ENCODE measurements at regions not wholly inside any gene's neighbourhood (a gene's known extent, or its start where the extent isn't known, plus 50 kb on each side); places are given as distances from the start of the nearest gene placed in this dataset.

GRCh38 chr6:128696691-128697689, 176.6 kb upstream of the PTPRK start (continued):
- TF ChIP-seq, protein P1, sequence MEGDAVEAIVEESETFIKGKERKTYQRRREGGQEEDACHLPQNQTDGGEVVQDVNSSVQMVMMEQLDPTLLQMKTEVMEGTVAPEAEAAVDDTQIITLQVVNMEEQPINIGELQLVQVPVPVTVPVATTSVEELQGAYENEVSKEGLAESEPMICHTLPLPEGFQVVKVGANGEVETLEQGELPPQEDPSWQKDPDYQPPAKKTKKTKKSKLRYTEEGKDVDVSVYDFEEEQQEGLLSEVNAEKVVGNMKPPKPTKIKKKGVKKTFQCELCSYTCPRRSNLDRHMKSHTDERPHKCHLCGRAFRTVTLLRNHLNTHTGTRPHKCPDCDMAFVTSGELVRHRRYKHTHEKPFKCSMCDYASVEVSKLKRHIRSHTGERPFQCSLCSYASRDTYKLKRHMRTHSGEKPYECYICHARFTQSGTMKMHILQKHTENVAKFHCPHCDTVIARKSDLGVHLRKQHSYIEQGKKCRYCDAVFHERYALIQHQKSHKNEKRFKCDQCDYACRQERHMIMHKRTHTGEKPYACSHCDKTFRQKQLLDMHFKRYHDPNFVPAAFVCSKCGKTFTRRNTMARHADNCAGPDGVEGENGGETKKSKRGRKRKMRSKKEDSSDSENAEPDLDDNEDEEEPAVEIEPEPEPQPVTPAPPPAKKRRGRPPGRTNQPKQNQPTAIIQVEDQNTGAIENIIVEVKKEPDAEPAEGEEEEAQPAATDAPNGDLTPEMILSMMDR (conservative IDR thresholded peaks at IDR 0.05; ENCODE audit: low read depth in 2 of 2), result no peak
- TF ChIP-seq CREB1 (CRISPR knock-in tag; IDR thresholded peaks at IDR 0.05; ENCODE audit: low read depth) (no peak), REST (IDR thresholded peaks at IDR 0.05; ENCODE audit: unreplicated experiment) (no peak), ZNF114 (CRISPR knock-in tag; IDR thresholded peaks at IDR 0.05) (no peak), ZNF331 (CRISPR knock-in tag; IDR thresholded peaks at IDR 0.05; ENCODE audit: low read depth) (no peak), STAT1 (IDR thresholded peaks at IDR 0.05; ENCODE audit: unreplicated experiment) (no peak)

DNA sequence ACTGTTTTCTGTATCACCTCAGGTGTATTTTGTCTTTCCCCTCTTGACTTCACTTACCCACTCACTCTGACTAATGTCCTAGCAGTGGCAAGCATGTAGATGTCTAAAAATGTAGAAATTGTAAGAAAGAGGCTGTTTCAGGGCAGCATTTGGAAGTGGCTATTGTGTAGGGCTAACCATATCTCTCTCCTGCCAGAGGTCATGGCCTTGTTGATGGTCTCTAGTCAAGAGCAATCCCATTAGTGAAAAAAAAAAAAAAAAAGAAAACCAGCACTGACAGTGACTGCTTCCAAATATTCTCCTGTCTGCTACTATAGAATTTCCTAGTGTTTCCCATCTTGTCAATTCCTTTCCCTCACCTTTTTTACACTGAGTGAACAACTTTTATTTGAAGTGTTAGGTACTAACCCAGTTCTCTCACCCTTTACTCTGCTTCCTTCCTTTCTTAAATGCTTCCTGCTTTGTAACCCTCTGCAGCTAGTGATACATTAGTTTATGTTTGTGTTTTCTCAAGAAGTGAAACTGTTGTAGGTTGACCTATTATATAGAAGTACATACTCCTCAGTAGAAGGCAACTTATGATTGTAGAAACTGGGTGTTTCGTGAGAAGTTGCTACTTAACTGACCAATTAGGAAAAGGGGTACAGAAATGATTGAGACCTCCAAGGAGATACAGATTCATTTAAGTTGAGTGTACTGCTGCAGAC, 174.1 kb upstream of the PTPRK start:
- Histone ChIP-seq H3K79me2 (replicated peaks; ENCODE audit: insufficient read depth) (no peaks in the 10 kb centered on the region), H2AFZ (no peak overlapping the region), H3K4me2 (no peak overlapping the region), H3K27ac (ENCODE audit: low read depth) (no peak overlapping the region), H3K9me2 (ENCODE audit: insufficient read depth) (no peaks in the 10 kb centered on the region), H3K4me1 (ENCODE audit: insufficient read depth) (peaks cover 11% of the 10 kb centered on the region), H3F3A (replicated peaks; ENCODE audit: low read depth) (no peaks in the 10 kb centered on the region), H4K20me1 (replicated peaks; ENCODE audit: insufficient read depth) (no peaks in the 10 kb centered on the region), H3K27me3 (ENCODE audit: insufficient read depth) (no peaks in the 10 kb centered on the region), H3K4me3 (no peak overlapping the region), H3K36me3 (ENCODE audit: insufficient read depth) (no peaks in the 10 kb centered on the region)
- H3K36me3 Mint-ChIP-seq (ENCODE audit: low read depth), result no peaks in the 10 kb centered on the region
- no peaks in the 10 kb centered on the region for H3K27me3 Mint-ChIP-seq (ENCODE audit: insufficient read depth, low read depth, poor library complexity)
- H3K4me1 Mint-ChIP-seq, result peaks cover 10% of the 10 kb centered on the region
- DNase-seq (ENCODE audit: low spot score), result no peak
- H3K4me3 Mint-ChIP-seq, result no peak overlapping the region
- no peak for ATAC-seq
- 0 out of 2 replicates have a peak overlapping the region, but pooled peaks have one; percentile 11 for H3K27ac Mint-ChIP-seq
- H3K9me3 Mint-ChIP-seq, result no peaks in the 10 kb centered on the region
- no peak for TF ChIP-seq EZH2 (IDR thresholded peaks at IDR 0.05; ENCODE audit: low read depth, unreplicated experiment)
- TF ChIP-seq, protein P1 (conservative IDR thresholded peaks at IDR 0.05; ENCODE audit: low read depth in 2 of 2), result no peak
- no peak for TF ChIP-seq ZNF331 (CRISPR knock-in tag; IDR thresholded peaks at IDR 0.05; ENCODE audit: low read depth)
- no peak for TF ChIP-seq STAT1 (IDR thresholded peaks at IDR 0.05; ENCODE audit: unreplicated experiment)
- no peak for TF ChIP-seq JUNB (IDR thresholded peaks at IDR 0.05; ENCODE audit: unreplicated experiment)
- no peak for TF ChIP-seq ZNF114 (CRISPR knock-in tag; IDR thresholded peaks at IDR 0.05)
- TF ChIP-seq REST (IDR thresholded peaks at IDR 0.05; ENCODE audit: unreplicated experiment), result no peak
- TF ChIP-seq ETS1 (IDR thresholded peaks at IDR 0.05), result no peak
- no peak for TF ChIP-seq CREB1 (CRISPR knock-in tag; IDR thresholded peaks at IDR 0.05; ENCODE audit: low read depth)
- no peak for TF ChIP-seq POLR2AphosphoS5 (IDR thresholded peaks at IDR 0.05; ENCODE audit: low read depth)
- TF ChIP-seq EZH2phosphoT487 (IDR thresholded peaks at IDR 0.05; ENCODE audit: unreplicated experiment), result no peak

Data from GM23338 (cell line).